Mesenchymal stem cell (in vitro differentiated cells and primary cell): ENCODE measurements at regions not wholly inside any gene's neighbourhood (a gene's known extent, or its start where the extent isn't known, plus 50 kb on each side); places are given as distances from the start of the nearest gene placed in this dataset.
"Not testable (repeated sequence)": the region's sequence is repeated elsewhere in the genome, so short reads cannot be mapped to it uniquely, and the experiment has no call there.

ENCODE experiments used
- DNase-seq: peaks from one replicate; pipeline ENCODE4 v3.0.0-alpha.2; 2013
- H2AFZ ChIP-seq: one replicate; pipeline ENCODE4 v1.6.1; 2013; ENCODE audit warnings: low read depth, mild to moderate bottlenecking, control low read depth, inconsistent platforms, low read length, moderate library complexity
- H2AK5ac ChIP-seq: 2 replicates; pipeline ENCODE4 v1.6.1; 2013; ENCODE audit warnings: low read length, moderate library complexity, mild to moderate bottlenecking, inconsistent platforms; ENCODE audit not compliant: severe bottlenecking
- H2BK120ac ChIP-seq: one replicate; pipeline ENCODE4 v1.6.1; 2013; ENCODE audit warnings: low read depth, mild to moderate bottlenecking, inconsistent platforms, low read length, moderate library complexity
- H2BK12ac ChIP-seq, 2 experiments: one replicate each; pipeline ENCODE4 v1.6.1; 2013; ENCODE audit warnings: inconsistent platforms in 2 of 2, low read length in 2 of 2, mild to moderate bottlenecking in 2 of 2, moderate library complexity in 2 of 2, control low read depth in 1 of 2
- H2BK15ac ChIP-seq: one replicate; pipeline ENCODE4 v1.6.1; 2013; ENCODE audit warnings: mild to moderate bottlenecking, low read depth, inconsistent platforms; ENCODE audit not compliant: poor library complexity, severe bottlenecking
- H2BK5ac ChIP-seq: 2 replicates; pipeline ENCODE4 v1.6.1; 2013; ENCODE audit warnings: low read depth, mild to moderate bottlenecking, low read length, control low read depth, inconsistent platforms; ENCODE audit not compliant: poor library complexity, severe bottlenecking
- H3K14ac ChIP-seq, 2 experiments: one replicate each; pipeline ENCODE4 v1.6.1; 2013; ENCODE audit warnings: inconsistent platforms in 2 of 2, low read length in 2 of 2, control low read depth in 1 of 2, mild to moderate bottlenecking in 1 of 2, moderate library complexity in 1 of 2
- H3K18ac ChIP-seq, 2 experiments: one replicate each; pipeline ENCODE4 v1.6.1; 2013; ENCODE audit warnings: inconsistent platforms in 2 of 2, low read length in 2 of 2, control low read depth in 1 of 2, low read depth in 1 of 2, mild to moderate bottlenecking in 1 of 2
- H3K23ac ChIP-seq, 2 experiments: one replicate each; pipeline ENCODE4 v1.6.1; 2013; ENCODE audit warnings: inconsistent platforms in 2 of 2, low read length in 2 of 2, mild to moderate bottlenecking in 2 of 2, moderate library complexity in 2 of 2, control low read depth in 1 of 2
- H3K27ac ChIP-seq: 2 replicates; pipeline ENCODE4 v1.5.1; 2013; ENCODE audit warnings: mild to moderate bottlenecking, moderate library complexity, low read length, control low read depth, inconsistent platforms; ENCODE audit not compliant: poor library complexity, severe bottlenecking
- H3K27me3 ChIP-seq, 2 experiments: 2 replicates each; pipeline versions ENCODE4 v1.6.1 to v1.7.0; 2013; ENCODE audit warnings: low read length in 2 of 2, mild to moderate bottlenecking in 2 of 2, moderate library complexity in 2 of 2, control low read depth in 1 of 2, inconsistent platforms in 1 of 2; ENCODE audit not compliant: control insufficient read depth in 1 of 2, insufficient read depth in 1 of 2
- H3K36me3 ChIP-seq, 2 experiments: 2 replicates each; pipeline versions ENCODE4 v1.6.1 to v1.7.0; 2013; ENCODE audit warnings: low read length in 2 of 2, control low read depth in 1 of 2, inconsistent platforms in 1 of 2, low read depth in 1 of 2, mild to moderate bottlenecking in 1 of 2; ENCODE audit not compliant: insufficient read depth in 2 of 2, control insufficient read depth in 1 of 2
- H3K4ac ChIP-seq, 2 experiments: one replicate each; pipeline ENCODE4 v1.6.1; 2013; ENCODE audit warnings: inconsistent platforms in 2 of 2, low read length in 2 of 2, mild to moderate bottlenecking in 2 of 2, moderate library complexity in 2 of 2, control low read depth in 1 of 2, low read depth in 1 of 2
- H3K4me1 ChIP-seq: 2 replicates; pipeline ENCODE4 v1.6.1; 2013; ENCODE audit warnings: low read depth, low read length, control low read depth; ENCODE audit not compliant: control insufficient read depth, insufficient read depth
- H3K4me2 ChIP-seq: 2 replicates; pipeline ENCODE4 v1.6.1; 2013; ENCODE audit warnings: low read length, mild to moderate bottlenecking, inconsistent platforms; ENCODE audit not compliant: poor library complexity, severe bottlenecking
- H3K4me3 ChIP-seq, 2 experiments: 2 replicates each; pipeline versions ENCODE4 v1.5.1 to v1.7.0; 2013; ENCODE audit warnings: low read length in 2 of 2, mild to moderate bottlenecking in 2 of 2, control low read depth in 1 of 2, low read depth in 1 of 2; ENCODE audit not compliant: insufficient read depth in 1 of 2
- H3K79me1 ChIP-seq: replicated peaks from 2 replicates; pipeline ENCODE4 v1.6.1; 2013; ENCODE audit warnings: mild to moderate bottlenecking, control low read depth, low read length, inconsistent platforms; ENCODE audit not compliant: poor library complexity, severe bottlenecking
- H3K9ac ChIP-seq: 2 replicates; pipeline ENCODE4 v1.7.0; 2013; ENCODE audit warnings: mild to moderate bottlenecking, low read length, moderate library complexity
- H3K9me3 ChIP-seq: 2 replicates; pipeline ENCODE4 v1.7.0; 2013; ENCODE audit warnings: mild to moderate bottlenecking, low read length; ENCODE audit not compliant: control insufficient read depth
- H4K8ac ChIP-seq: one replicate; pipeline ENCODE4 v1.6.1; 2013; ENCODE audit warnings: inconsistent platforms, mild to moderate bottlenecking, low read length, moderate library complexity
- H4K91ac ChIP-seq: one replicate; pipeline ENCODE4 v1.6.1; 2013; ENCODE audit warnings: mild to moderate bottlenecking, low read length, inconsistent platforms
- whole genome bisulfite sequencing: methylation state at CpG from one replicate; pipeline ENCODE4 v1.1.7; 2013; ENCODE audit warnings: mixed read lengths; 5-methylcytosine and 5-hydroxymethylcytosine counted together

GRCh38 chr4:103845075-103845474 lies 125.3 kb upstream of the TACR3 start:
- no peak for DNase-seq
- Histone ChIP-seq H3K79me1 (no peaks in the 10 kb centered on the region), H2BK120ac (no peak overlapping the region), H3K9ac (no peak overlapping the region), H2BK15ac (no peak overlapping the region), H3K9me3 (peaks cover 3% of the 10 kb centered on the region), H4K91ac (no peak overlapping the region), H2BK5ac (no peak overlapping the region), H3K4me1 (no peaks in the 10 kb centered on the region), H3K4me2 (no peak overlapping the region), H2AK5ac (no peak overlapping the region), H3K23ac (no peak overlapping the region), H3K27me3 (no peaks in the 10 kb centered on the region), H3K4me3 (no peak overlapping the region), H3K18ac (no peak overlapping the region), H3K27ac (no peak overlapping the region), H3K4ac (no peak overlapping the region), H4K8ac (no peak overlapping the region), H2BK12ac (no peak overlapping the region), H3K36me3 (no peaks in the 10 kb centered on the region), H2AFZ (no peak overlapping the region), H3K14ac (no peak overlapping the region)

DNA sequence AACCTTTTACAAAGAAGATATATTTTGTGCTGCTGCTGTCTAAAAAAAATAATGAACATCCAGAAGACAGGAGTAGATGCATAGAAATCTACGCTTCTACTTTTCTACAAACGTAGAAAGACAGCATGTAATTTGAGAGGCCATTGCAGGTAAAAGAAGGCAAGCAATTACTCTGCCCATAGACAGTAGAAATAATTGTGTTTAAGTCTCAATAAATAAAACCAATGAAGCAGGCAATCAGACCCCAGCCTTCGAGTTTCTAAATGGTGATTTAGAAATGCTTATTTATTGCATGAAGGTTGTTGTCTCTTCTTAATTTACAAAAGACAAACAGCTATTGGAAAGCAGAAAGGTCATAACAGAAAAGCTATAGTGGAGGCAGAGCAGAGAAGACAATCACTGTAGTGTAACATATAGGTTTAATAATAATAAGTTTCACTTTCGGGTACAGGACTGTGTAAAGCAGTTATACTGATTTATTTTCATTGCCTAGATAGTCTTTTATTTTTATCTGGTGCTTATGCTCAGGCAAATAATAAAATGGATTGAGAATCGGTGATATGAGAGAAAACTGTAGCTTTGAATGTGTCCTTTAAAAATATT lies 123.0 kb upstream of the TACR3 start:
- no peaks in the 10 kb centered on the region for H3K4me1 ChIP-seq
- H3K9ac ChIP-seq = no peak overlapping the region
- H3K9me3 ChIP-seq = peaks cover 3% of the 10 kb centered on the region
- no peak overlapping the region for H3K18ac ChIP-seq
- no peaks in the 10 kb centered on the region for H3K27me3 ChIP-seq
- H4K8ac ChIP-seq = no peak overlapping the region
- H3K4me2 ChIP-seq = no peak overlapping the region
- no peak overlapping the region for H3K14ac ChIP-seq
- H3K4me3 ChIP-seq = no peak overlapping the region
- WGBS = 71% methylated on average over 4 of the region's 5 CpGs
- H3K36me3 ChIP-seq = no peaks in the 10 kb centered on the region
- no peak overlapping the region for H2AK5ac ChIP-seq
- H2BK15ac ChIP-seq = no peak overlapping the region
- H2AFZ ChIP-seq = no peak overlapping the region
- H3K79me1 ChIP-seq = no peaks in the 10 kb centered on the region
- H2BK5ac ChIP-seq = no peak overlapping the region
- no peak overlapping the region for H3K23ac ChIP-seq
- no peak overlapping the region for H2BK12ac ChIP-seq
- DNase-seq = no peak
- H4K91ac ChIP-seq = no peak overlapping the region
- H2BK120ac ChIP-seq = no peak overlapping the region
- no peak overlapping the region for H3K4ac ChIP-seq
- no peak overlapping the region for H3K27ac ChIP-seq

DNA sequence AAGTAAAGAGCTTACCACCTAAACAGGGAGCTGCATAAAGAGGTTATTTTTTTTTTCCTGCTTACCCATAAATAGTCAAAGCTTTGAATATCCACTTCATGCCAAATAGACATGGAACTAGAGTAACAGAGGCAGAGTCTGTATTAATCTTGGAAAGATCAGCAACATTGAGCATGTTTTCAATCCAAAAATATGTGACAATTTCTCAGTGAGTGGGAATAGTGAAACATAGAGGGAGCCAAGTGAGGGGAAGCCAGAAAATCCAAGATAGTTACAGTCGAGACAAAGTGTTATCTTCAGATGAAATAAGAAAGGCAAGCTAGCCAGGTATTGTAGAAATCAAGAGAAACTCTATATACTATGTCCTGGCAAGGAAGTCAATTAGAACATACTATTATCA lies 122.3 kb upstream of the TACR3 start:
- H2BK5ac ChIP-seq = no peak overlapping the region
- no peaks in the 10 kb centered on the region for H3K79me1 ChIP-seq
- H3K4ac ChIP-seq = no peak overlapping the region
- H2BK15ac ChIP-seq = no peak overlapping the region
- peaks cover 3% of the 10 kb centered on the region for H3K9me3 ChIP-seq
- WGBS = no CpG with 5 or more reads among the region's 1 CpG
- H4K91ac ChIP-seq = no peak overlapping the region
- H4K8ac ChIP-seq = no peak overlapping the region
- H3K18ac ChIP-seq = no peak overlapping the region
- H2BK120ac ChIP-seq = no peak overlapping the region
- DNase-seq = no peak
- H3K14ac ChIP-seq = no peak overlapping the region
- H2AK5ac ChIP-seq = no peak overlapping the region
- H3K27me3 ChIP-seq = no peaks in the 10 kb centered on the region
- H3K4me2 ChIP-seq = no peak overlapping the region
- H3K27ac ChIP-seq = no peak overlapping the region
- H2BK12ac ChIP-seq = no peak overlapping the region
- no peak overlapping the region for H3K9ac ChIP-seq
- H3K4me3 ChIP-seq = no peak overlapping the region
- H3K4me1 ChIP-seq = no peaks in the 10 kb centered on the region
- no peaks in the 10 kb centered on the region for H3K36me3 ChIP-seq
- no peak overlapping the region for H3K23ac ChIP-seq
- H2AFZ ChIP-seq = no peak overlapping the region

DNA sequence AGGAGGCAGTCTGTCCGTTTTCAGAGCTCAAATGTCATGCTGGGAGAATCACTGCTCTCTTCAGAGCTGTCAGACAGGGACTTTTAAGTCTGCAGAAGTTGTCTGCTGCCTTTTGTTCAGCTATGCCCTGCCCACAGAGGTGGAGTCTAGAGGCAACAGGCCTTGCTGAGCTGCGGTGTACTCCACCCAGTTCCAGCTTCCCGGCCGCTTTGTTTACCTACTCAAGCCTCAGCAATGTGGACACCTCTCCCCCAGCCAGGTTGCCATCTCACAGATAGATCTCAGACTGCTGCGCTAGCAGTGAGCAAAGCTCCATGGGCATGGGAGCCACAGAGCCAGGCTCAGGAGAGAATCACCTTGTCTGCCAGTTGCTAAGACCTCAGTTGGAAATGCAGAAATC lies 90.5 kb upstream of the TACR3 start:
- 72% methylated on average over 5 of the region's 5 CpGs for WGBS
- DNase-seq = not testable (repeated sequence)

More for the DNA sequence above, 90.5 kb upstream of the TACR3 start:
- not testable (repeated sequence) for H4K8ac ChIP-seq, H2BK5ac ChIP-seq, H2BK12ac ChIP-seq, H2BK15ac ChIP-seq, H3K23ac ChIP-seq, H3K79me1 ChIP-seq, H3K4me2 ChIP-seq, H3K18ac ChIP-seq, H3K4me1 ChIP-seq, H3K4ac ChIP-seq, H4K91ac ChIP-seq, H3K9ac ChIP-seq, H2AK5ac ChIP-seq, H3K4me3 ChIP-seq, H3K14ac ChIP-seq, H2AFZ ChIP-seq, H3K27ac ChIP-seq, H3K36me3 ChIP-seq, H3K27me3 ChIP-seq, H2BK120ac ChIP-seq
- peaks cover 10% of the 10 kb centered on the region for H3K9me3 ChIP-seq
